AG08396 (cell line): ENCODE measurements at regions not wholly inside any gene's neighbourhood (a gene's known extent, or its start where the extent isn't known, plus 50 kb on each side); places are given as distances from the start of the nearest gene placed in this dataset.
A peak's percentile ranks its signal among the peaks of the same experiment; 100 is the strongest.

Source experiments
- DNase-seq: peaks from one replicate; pipeline ENCODE4 v3.0.0; 2012; ENCODE audit warnings: low spot score, mixed read lengths

GRCh38 chr15:73001840-73002239 lies 50.4 kb upstream of the NEO1 start:
- no peak for DNase-seq

- DNase-seq: no peak
Observed at GRCh38 chr15:73000293-73000692, 52.0 kb upstream of the NEO1 start.

- DNase-seq: no peak
Observed at GRCh38 chr15:72999586-72999985, 52.7 kb upstream of the NEO1 start.

GRCh38 chr15:72998681-72999466 lies 53.4 kb upstream of the NEO1 start:
- DNase-seq: no peak

GRCh38 chr15:72998226-72998625 lies 54.0 kb upstream of the NEO1 start:
- DNase-seq: no peak

GRCh38 chr15:72995849-72996248 lies 56.4 kb upstream of the NEO1 start:
- DNase-seq: no peak

- DNase-seq: peak; percentile 31
Observed at GRCh38 chr15:72994534-72995177, 57.6 kb upstream of the NEO1 start.

GRCh38 chr15:72992841-72993252 lies 59.4 kb upstream of the NEO1 start:
- no peak for DNase-seq

- DNase-seq: no peak
Observed at GRCh38 chr15:72991026-72991425, 61.2 kb upstream of the NEO1 start.

- DNase-seq: no peak
Observed at GRCh38 chr15:72983801-72984545, 68.3 kb upstream of the NEO1 start.

GRCh38 chr15:72982714-72983113 lies 69.5 kb upstream of the NEO1 start:
- no peak for DNase-seq

- DNase-seq: no peak
Observed at GRCh38 chr15:72980661-72981060, 71.6 kb upstream of the NEO1 start.

GRCh38 chr15:72979791-72980190 lies 72.5 kb upstream of the NEO1 start:
- no peak for DNase-seq

GRCh38 chr15:72979308-72979707 lies 73.0 kb upstream of the NEO1 start:
- DNase-seq: no peak

GRCh38 chr15:72978223-72978622 lies 74.0 kb upstream of the NEO1 start:
- no peak for DNase-seq

GRCh38 chr15:72972362-72972761 lies 79.9 kb upstream of the NEO1 start:
- DNase-seq: no peak

GRCh38 chr15:72971766-72972165 lies 80.5 kb upstream of the NEO1 start:
- DNase-seq: no peak

- DNase-seq: peak; percentile 26
Observed at GRCh38 chr15:72970933-72971760, 81.1 kb upstream of the NEO1 start.

- no peak for DNase-seq
Observed at GRCh38 chr15:72968531-72968922, 83.7 kb upstream of the NEO1 start.

- no peak for DNase-seq
Observed at GRCh38 chr15:72967811-72968530, 84.3 kb upstream of the NEO1 start.

- DNase-seq: no peak
Observed at GRCh38 chr15:72967397-72967796, 84.9 kb upstream of the NEO1 start.
